Transverse colon (tissue), 4 donors: ENCODE measurements at regions not wholly inside any gene's neighbourhood (a gene's known extent, or its start where the extent isn't known, plus 50 kb on each side); places are given as distances from the start of the nearest gene placed in this dataset.

ENCODE experiments used
- DNase-seq: peaks from one replicate; pipeline ENCODE4 v3.0.0-alpha.2; 2019
- H3K27ac ChIP-seq, 4 donors: fragments of 200-600 bp; sonication (generic); 2 replicates each; pipeline ENCODE4 v1.5.1; 2016 to 2018; ENCODE audit warnings: inconsistent platforms in 4 of 4
- H3K27me3 ChIP-seq: fragments of 200-600 bp; sonication (generic); 2 replicates; pipeline ENCODE4 v1.5.1; 2017; ENCODE audit warnings: inconsistent platforms
- H3K36me3 ChIP-seq, 4 donors: fragments of 200-600 bp; sonication (generic); 2 replicates each; pipeline ENCODE4 v1.5.1; 2017 to 2019; ENCODE audit warnings: inconsistent platforms in 4 of 4
- H3K4me1 ChIP-seq, 4 donors: fragments of 200-600 bp; sonication (generic); 2 replicates each; pipeline ENCODE4 v1.5.1; 2017 to 2020; ENCODE audit warnings: inconsistent platforms in 4 of 4
- H3K4me3 ChIP-seq, 4 donors: fragments of 200-600 bp; sonication (generic); 1 replicate in 1 of 4; 2 replicates in 3 of 4; pipeline versions ENCODE4 v1.5.1 to v1.6.1; 2017 to 2019; ENCODE audit warnings: inconsistent platforms in 4 of 4
- H3K9me3 ChIP-seq, 2 donors: fragments of 200-600 bp; sonication (generic); 2 replicates each; pipeline ENCODE4 v1.5.1; 2017 to 2019; ENCODE audit warnings: inconsistent platforms in 2 of 2
- EP300 ChIP-seq: sonication (generic); formaldehyde crosslinking; IDR thresholded peaks from one replicate; pipeline ENCODE4 v1.6.1; 2017; ENCODE audit warnings: antibody characterized with exemption, low read depth
- POLR2A ChIP-seq: fragments of 450-650 bp; IDR thresholded peaks from one replicate; pipeline ENCODE4 v1.6.1; 2016; ENCODE audit warnings: antibody characterized with exemption, mild to moderate bottlenecking, moderate library complexity
- POLR2AphosphoS5 ChIP-seq, 3 donors: sonication (generic); formaldehyde crosslinking; IDR thresholded peaks; one replicate each; pipeline ENCODE4 v1.6.1; 2016; ENCODE audit warnings: antibody characterized with exemption in 3 of 3
- WGBS, 2 donors: methylation state at CpG; one replicate each; pipeline ENCODE4 v1.1.5; 2018; ENCODE audit warnings: low coverage in 1 of 2; 5-methylcytosine and 5-hydroxymethylcytosine counted together
- in situ Hi-C, 4 donors: fragments of 200-750 bp; cut with MboI; loops; one replicate each; pipeline versions ENCODE4 v1.15.0 to v1.15.1; 2017; ENCODE audit warnings: low sequenced_read_pairs in 3 of 4, low pct_ligation_motif_present in 1 of 4, low pct_unique_long_range_greater_than_20kb in 1 of 4
- intact Hi-C: fragments of 100-400 bp; cut with DNase I; formaldehyde crosslinking; loops from one replicate; pipeline ENCODE4 v1.15.1; 2023; ENCODE audit warnings: low total_unique reads
- TF ChIP-seq, protein P1 (sequence below), 5 experiments: fragments of 200-600 bp in 3 of 5; fragments of 450-650 bp in 2 of 5; sonication (generic) in 3 of 5; IDR thresholded peaks; 1 replicate in 2 of 5; 2 replicates in 3 of 5; pipeline ENCODE4 v1.5.1; 2016 to 2017; ENCODE audit warnings: antibody characterized with exemption in 5 of 5, inconsistent platforms in 3 of 5, mild to moderate bottlenecking in 2 of 5, moderate library complexity in 1 of 5

DNA sequence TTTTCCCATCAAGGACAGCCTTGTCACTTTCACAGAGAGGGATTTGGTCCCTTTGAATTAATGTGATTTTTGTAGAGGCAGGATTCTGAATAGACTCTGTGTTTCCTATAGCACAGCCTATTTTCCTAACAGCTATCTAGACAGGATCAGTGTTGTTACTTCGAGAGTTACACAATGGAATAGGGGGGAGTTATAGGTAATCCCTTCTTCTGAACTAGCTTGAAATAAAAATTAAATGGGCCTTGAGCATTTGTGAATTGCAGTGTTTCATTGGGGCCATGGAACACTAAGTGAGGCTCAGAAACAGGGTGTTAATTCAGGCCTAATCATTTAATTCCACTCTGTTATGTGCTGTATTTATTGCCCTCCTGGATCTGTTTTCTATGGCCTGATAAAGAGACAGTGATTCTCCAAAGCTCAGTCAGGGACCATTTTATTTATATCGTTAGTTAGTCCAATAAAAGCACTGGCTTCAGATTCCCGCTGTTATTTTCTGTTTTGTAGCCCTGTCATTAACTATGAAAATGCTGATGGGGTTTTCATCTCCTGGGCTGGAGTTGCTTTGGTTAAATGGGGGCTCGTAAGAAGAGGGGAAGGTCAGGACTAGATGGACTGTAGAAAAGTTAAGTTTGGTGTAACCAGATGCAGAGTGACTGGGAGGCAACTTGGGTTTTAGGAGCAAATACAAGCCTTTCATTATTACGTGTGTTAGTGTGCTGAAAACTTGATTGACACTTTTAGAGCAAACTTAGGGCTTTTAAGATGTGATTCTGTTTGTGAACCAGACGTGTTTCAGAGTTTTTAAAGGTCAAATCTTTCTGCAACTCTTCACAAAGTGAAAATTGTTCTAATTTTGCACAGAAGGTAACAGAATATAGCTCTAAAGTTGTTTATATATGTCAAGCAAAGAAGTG is 461.0 kb upstream of the HNRNPA3 start:
- WGBS, 2 donors, result 66 to 80% methylated on average over 5 to 6 of the region's 6 CpGs
- intact Hi-C loops, result no loop called here
- no peak for TF ChIP-seq POLR2A
- no peak for TF ChIP-seq POLR2AphosphoS5 (IDR thresholded peaks at IDR 0.05)
- TF ChIP-seq, protein P1, sequence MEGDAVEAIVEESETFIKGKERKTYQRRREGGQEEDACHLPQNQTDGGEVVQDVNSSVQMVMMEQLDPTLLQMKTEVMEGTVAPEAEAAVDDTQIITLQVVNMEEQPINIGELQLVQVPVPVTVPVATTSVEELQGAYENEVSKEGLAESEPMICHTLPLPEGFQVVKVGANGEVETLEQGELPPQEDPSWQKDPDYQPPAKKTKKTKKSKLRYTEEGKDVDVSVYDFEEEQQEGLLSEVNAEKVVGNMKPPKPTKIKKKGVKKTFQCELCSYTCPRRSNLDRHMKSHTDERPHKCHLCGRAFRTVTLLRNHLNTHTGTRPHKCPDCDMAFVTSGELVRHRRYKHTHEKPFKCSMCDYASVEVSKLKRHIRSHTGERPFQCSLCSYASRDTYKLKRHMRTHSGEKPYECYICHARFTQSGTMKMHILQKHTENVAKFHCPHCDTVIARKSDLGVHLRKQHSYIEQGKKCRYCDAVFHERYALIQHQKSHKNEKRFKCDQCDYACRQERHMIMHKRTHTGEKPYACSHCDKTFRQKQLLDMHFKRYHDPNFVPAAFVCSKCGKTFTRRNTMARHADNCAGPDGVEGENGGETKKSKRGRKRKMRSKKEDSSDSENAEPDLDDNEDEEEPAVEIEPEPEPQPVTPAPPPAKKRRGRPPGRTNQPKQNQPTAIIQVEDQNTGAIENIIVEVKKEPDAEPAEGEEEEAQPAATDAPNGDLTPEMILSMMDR (IDR thresholded peaks at IDR 0.05), result no peak
- TF ChIP-seq EP300, result no peak
- no peak overlapping the region for H3K4me3 ChIP-seq
- H3K9me3 ChIP-seq, result no peaks in the 10 kb centered on the region
- H3K36me3 ChIP-seq, result no peaks in the 10 kb centered on the region
- no peaks in the 10 kb centered on the region for H3K4me1 ChIP-seq
- no peaks in the 10 kb centered on the region for H3K27me3 ChIP-seq
- in situ Hi-C loops, result no loop called here
- DNase-seq, result no peak
- H3K27ac ChIP-seq, result no peak overlapping the region

- H3K4me3 ChIP-seq, result no peak overlapping the region
- H3K36me3 ChIP-seq, result no peaks in the 10 kb centered on the region
- in situ Hi-C loops, result no loop called here
- intact Hi-C loops, result no loop called here
- no peak for TF ChIP-seq POLR2A
- TF ChIP-seq, protein P1 (IDR thresholded peaks at IDR 0.05), result no peak
- no peak for TF ChIP-seq POLR2AphosphoS5 (IDR thresholded peaks at IDR 0.05)
- TF ChIP-seq EP300, result no peak
- WGBS, 2 donors, result 92 to 97% methylated on average over 1 of the region's 1 CpG
- H3K27me3 ChIP-seq, result no peaks in the 10 kb centered on the region
- no peak for DNase-seq
- H3K27ac ChIP-seq, result no peak overlapping the region
- H3K4me1 ChIP-seq, result no peaks in the 10 kb centered on the region
- no peaks in the 10 kb centered on the region for H3K9me3 ChIP-seq
These were observed 460.3 kb upstream of the HNRNPA3 start for GRCh38 chr2:176752295-176752694.

GRCh38 chr2:176753205-176753604 is 459.4 kb upstream of the HNRNPA3 start:
- H3K27me3 ChIP-seq, result no peaks in the 10 kb centered on the region
- DNase-seq, result no peak
- no peak overlapping the region for H3K27ac ChIP-seq
- TF ChIP-seq POLR2A (no peak), POLR2AphosphoS5 (IDR thresholded peaks at IDR 0.05) (no peak), EP300 (no peak)
- TF ChIP-seq, protein P1 (IDR thresholded peaks at IDR 0.05), result no peak
- no peaks in the 10 kb centered on the region for H3K36me3 ChIP-seq
- no peaks in the 10 kb centered on the region for H3K4me1 ChIP-seq
- in situ Hi-C loops (no loop called here), intact Hi-C loops (no loop called here)
- H3K4me3 ChIP-seq, result no peak overlapping the region
- WGBS, 2 donors, result 86 to 96% methylated on average over 3 of the region's 3 CpGs
- H3K9me3 ChIP-seq, result no peaks in the 10 kb centered on the region

DNA sequence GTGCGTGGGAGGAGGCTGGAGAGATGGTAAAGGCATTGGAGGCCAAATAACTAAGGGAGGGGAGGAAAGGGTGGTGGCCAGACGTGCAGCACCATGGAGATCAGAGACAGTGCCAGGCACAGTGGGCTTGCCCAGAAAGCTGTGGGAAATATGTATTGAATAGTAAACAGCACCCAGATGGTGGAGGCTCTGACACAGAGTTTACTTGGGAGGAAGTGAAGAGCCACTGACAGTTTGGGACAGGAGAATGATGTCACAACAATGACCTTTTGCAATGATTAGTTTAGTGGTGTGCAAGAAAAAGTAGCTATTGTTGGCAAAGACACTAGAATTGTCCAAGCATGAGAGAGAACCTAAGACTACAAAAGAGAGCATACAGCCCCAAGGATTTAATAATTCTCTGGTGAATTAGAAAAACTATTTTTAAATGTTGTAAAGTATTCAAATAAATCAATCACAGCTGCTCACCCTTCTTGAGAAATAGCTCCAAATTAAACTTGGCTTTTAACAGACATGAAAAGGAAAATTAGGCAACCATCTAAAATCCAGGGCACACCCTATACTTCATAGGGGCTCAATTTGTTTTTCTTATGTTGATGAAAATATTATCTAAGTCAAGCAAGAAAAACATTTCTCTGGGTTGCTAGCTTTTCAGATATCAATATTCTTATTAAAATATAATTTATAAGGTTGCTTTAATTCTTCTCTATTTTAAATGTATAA is 458.7 kb upstream of the HNRNPA3 start:
- TF ChIP-seq EP300 (no peak), POLR2A (no peak), POLR2AphosphoS5 (IDR thresholded peaks at IDR 0.05) (no peak)
- TF ChIP-seq, protein P1 (IDR thresholded peaks at IDR 0.05), result no peak
- Histone ChIP-seq H3K9me3 (no peaks in the 10 kb centered on the region), H3K4me1 (peaks cover 0 to 2% (median 0%) of the 10 kb centered on the region in 4 donors), H3K27ac (no peak overlapping the region), H3K4me3 (no peak overlapping the region), H3K36me3 (no peaks in the 10 kb centered on the region), H3K27me3 (no peaks in the 10 kb centered on the region)
- DNase-seq, result no peak
- WGBS, 2 donors, result 58 to 72% methylated on average over 2 of the region's 2 CpGs
- intact Hi-C loops (no loop called here), in situ Hi-C loops (no loop called here)
